Chondrocyte (in vitro differentiated cells): ENCODE measurements at regions not wholly inside any gene's neighbourhood (a gene's known extent, or its start where the extent isn't known, plus 50 kb on each side); places are given as distances from the start of the nearest gene placed in this dataset.

ENCODE experiments used
- DNase-seq: peaks from one replicate; pipeline ENCODE4 v3.0.0; 2021; ENCODE audit warnings: mixed read lengths, low spot score
- H3K27ac Mint-ChIP-seq: one replicate; pipeline ENCODE4 v1.8.0; 2021; ENCODE audit warnings: mild to moderate bottlenecking, moderate library complexity, mixed read lengths; ENCODE audit not compliant: unreplicated experiment
- H3K27me3 Mint-ChIP-seq: 2 replicates; pipeline ENCODE4 v1.8.0; 2021; ENCODE audit warnings: low read depth, mixed read lengths
- H3K36me3 Mint-ChIP-seq: 2 replicates; pipeline ENCODE4 v1.8.0; 2021; ENCODE audit warnings: low read depth, mixed read lengths
- H3K4me1 Mint-ChIP-seq: 2 replicates; pipeline ENCODE4 v1.8.0; 2021; ENCODE audit warnings: low read depth, mild to moderate bottlenecking, mixed read lengths
- H3K4me3 Mint-ChIP-seq: one replicate; pipeline ENCODE4 v1.8.0; 2021; ENCODE audit warnings: mild to moderate bottlenecking, moderate library complexity, mixed read lengths; ENCODE audit not compliant: unreplicated experiment
- H3K9me3 Mint-ChIP-seq: 2 replicates; pipeline ENCODE4 v1.8.0; 2021; ENCODE audit warnings: low read depth, mixed read lengths
- CTCF ChIP-seq: fragments of 200-600 bp; sonication (generic); IDR thresholded peaks from 2 replicates; pipeline ENCODE4 v1.5.0; 2021; ENCODE audit warnings: antibody characterized with exemption, mild to moderate bottlenecking, moderate library complexity

DNA sequence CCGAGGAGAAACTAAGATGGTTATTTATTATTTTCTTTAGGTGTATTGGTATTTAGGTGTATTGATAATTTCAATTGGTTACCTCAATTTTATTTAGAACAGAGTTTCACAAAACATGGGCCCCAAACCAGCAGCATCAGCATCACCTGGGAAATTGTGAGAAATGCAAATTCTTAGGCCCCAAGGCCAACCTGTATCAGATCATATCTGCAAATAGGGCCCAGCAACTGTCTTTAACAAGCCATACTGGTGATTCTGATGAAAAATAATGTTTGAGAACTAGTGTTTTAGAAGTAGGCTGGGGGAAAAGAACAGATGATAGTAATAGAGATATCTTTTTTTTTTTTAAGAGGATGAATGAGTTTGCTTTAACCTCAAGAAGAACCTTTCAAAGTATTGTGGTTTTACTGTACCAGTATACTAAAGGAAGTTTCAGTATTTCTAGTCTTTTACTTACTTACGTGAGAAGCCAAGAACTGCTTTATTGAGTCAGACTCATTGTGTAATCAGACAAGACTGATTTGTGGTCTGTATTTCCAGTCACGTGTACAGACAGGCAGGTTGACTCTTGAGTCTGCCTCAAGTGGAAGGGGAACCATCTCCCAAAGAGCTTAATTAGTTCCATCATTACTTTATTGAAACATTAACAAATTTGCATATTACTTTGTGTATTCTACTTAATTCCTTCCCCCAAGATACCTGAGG, 60.4 kb upstream of the GAREM1 start:
- no peak for DNase-seq
- Mint-ChIP-seq H3K27me3 (peaks cover 2% of the 10 kb centered on the region), H3K4me1 (no peaks in the 10 kb centered on the region), H3K27ac (no peak overlapping the region), H3K9me3 (peaks cover 7% of the 10 kb centered on the region), H3K4me3 (no peak overlapping the region), H3K36me3 (no peaks in the 10 kb centered on the region)
- TF ChIP-seq CTCF, result no peak

- Mint-ChIP-seq H3K9me3 (peaks cover 7% of the 10 kb centered on the region), H3K36me3 (no peaks in the 10 kb centered on the region), H3K27me3 (peaks cover 2% of the 10 kb centered on the region), H3K4me3 (no peak overlapping the region), H3K27ac (no peak overlapping the region), H3K4me1 (no peaks in the 10 kb centered on the region)
- TF ChIP-seq CTCF, result no peak
- no peak for DNase-seq
Measured at GRCh38 chr18:32529722-32530420, 59.2 kb upstream of the GAREM1 start.

DNA sequence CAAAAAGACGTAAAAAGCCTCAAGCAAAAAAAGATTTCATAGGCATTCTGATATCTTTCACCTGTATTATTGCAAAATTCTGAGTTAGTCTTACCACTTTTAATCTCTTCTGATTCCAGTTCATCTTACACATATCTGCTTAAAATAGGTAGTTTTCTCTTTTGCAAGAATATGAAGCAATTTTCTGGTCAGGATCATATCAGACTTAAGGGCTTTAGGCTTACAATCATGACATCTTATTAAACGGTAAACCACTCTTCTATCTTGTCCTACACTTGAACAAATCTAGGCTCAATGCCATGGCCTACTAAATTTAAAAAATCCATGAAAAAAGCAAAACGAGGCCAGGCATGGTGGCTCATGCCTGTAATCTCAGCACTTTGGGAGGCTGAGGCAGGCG, 50.1 kb upstream of the GAREM1 start:
- Mint-ChIP-seq H3K9me3 (no peaks in the 10 kb centered on the region), H3K36me3 (no peaks in the 10 kb centered on the region), H3K4me3 (no peak overlapping the region), H3K27ac (no peak overlapping the region), H3K27me3 (peaks cover 17% of the 10 kb centered on the region), H3K4me1 (no peaks in the 10 kb centered on the region)
- no peak for TF ChIP-seq CTCF
- DNase-seq, result no peak
